PC-9 (cell line): ENCODE measurements at regions not wholly inside any gene's neighbourhood (a gene's known extent, or its start where the extent isn't known, plus 50 kb on each side); places are given as distances from the start of the nearest gene placed in this dataset.

ENCODE experiments used
- CTCF ChIP-seq: fragments of 200-600 bp; sonication (generic); conservative IDR thresholded peaks from 2 replicates; pipeline ENCODE4 v1.6.1; 2017; ENCODE audit warnings: mixed run types, antibody characterized with exemption, mild to moderate bottlenecking, moderate library complexity
- EZH2 ChIP-seq: fragments of 200-600 bp; sonication (generic); IDR thresholded peaks from 2 replicates; pipeline ENCODE4 v1.8.0; 2017; ENCODE audit warnings: antibody characterized with exemption, low read depth

- no peak for TF ChIP-seq EZH2
- TF ChIP-seq CTCF, result no peak
These were observed 232.2 kb upstream of the KLF4 start for GRCh38 chr9:107721705-107722245.
